ENCODE measurements at regions not wholly inside any gene's neighbourhood (a gene's known extent, or its start where the extent isn't known, plus 50 kb on each side); places are given as distances from the start of the nearest gene placed in this dataset.

DNA sequence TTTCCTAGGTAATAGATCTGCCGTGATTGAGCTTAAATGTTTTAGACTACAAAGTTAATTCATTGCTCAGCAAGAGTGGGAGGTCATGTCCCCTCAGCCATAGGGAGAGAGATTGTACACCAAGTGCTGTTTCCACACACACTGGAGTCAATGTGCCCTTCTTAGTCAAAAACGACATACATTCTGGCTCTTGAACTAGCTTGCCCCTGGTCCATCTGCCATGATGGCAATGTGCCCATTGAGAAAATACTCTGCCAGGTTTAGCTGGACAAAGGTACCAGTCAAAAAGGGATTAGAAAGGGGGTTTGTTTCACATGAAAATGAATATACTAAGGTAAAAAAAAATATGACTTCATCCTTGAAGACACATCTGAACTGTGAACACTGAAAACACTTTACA is 377.1 kb upstream of the ADGRL3 start:
- DNase-seq (ENCODE audit: extremely low spot score, unreplicated experiment) = no peak
- Mint-ChIP-seq H3K36me3 (ENCODE audit: unreplicated experiment) (no peaks in the 10 kb centered on the region), H3K4me1 (ENCODE audit: unreplicated experiment) (no peaks in the 10 kb centered on the region), H3K4me3 (ENCODE audit: unreplicated experiment) (no peak overlapping the region), H3K27me3 (ENCODE audit: unreplicated experiment) (no peaks in the 10 kb centered on the region), H3K27ac (ENCODE audit: unreplicated experiment) (no peak overlapping the region), H3K9me3 (ENCODE audit: unreplicated experiment) (peaks cover 7% of the 10 kb centered on the region)
- TF ChIP-seq, protein P1, sequence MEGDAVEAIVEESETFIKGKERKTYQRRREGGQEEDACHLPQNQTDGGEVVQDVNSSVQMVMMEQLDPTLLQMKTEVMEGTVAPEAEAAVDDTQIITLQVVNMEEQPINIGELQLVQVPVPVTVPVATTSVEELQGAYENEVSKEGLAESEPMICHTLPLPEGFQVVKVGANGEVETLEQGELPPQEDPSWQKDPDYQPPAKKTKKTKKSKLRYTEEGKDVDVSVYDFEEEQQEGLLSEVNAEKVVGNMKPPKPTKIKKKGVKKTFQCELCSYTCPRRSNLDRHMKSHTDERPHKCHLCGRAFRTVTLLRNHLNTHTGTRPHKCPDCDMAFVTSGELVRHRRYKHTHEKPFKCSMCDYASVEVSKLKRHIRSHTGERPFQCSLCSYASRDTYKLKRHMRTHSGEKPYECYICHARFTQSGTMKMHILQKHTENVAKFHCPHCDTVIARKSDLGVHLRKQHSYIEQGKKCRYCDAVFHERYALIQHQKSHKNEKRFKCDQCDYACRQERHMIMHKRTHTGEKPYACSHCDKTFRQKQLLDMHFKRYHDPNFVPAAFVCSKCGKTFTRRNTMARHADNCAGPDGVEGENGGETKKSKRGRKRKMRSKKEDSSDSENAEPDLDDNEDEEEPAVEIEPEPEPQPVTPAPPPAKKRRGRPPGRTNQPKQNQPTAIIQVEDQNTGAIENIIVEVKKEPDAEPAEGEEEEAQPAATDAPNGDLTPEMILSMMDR (IDR thresholded peaks at IDR 0.05) = no peak

DNA sequence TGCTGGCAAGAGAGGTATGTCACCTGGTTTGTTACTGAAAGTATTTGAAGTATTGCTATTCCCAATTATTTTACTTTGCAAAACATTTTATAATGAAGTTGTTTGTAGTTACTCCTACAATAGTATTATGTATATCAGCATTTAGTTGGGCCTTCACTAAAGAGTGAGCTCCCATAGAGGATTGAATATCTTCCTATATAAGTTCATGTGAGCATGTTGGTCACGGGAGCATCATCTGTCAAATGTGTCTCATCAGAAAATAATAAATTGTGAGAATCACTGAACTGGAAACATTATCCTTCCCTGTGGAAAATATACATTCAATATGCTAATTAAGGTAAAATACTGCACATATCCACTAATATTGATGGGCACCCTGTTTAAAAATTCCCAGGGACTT is 360.1 kb upstream of the ADGRL3 start:
- no peaks in the 10 kb centered on the region for H3K4me1 Mint-ChIP-seq (ENCODE audit: unreplicated experiment)
- no peak overlapping the region for H3K4me3 Mint-ChIP-seq (ENCODE audit: unreplicated experiment)
- DNase-seq (ENCODE audit: extremely low spot score, unreplicated experiment) = no peak
- TF ChIP-seq, protein P1 (IDR thresholded peaks at IDR 0.05) = no peak
- H3K27ac Mint-ChIP-seq (ENCODE audit: unreplicated experiment) = no peak overlapping the region
- H3K27me3 Mint-ChIP-seq (ENCODE audit: unreplicated experiment) = no peaks in the 10 kb centered on the region
- no peaks in the 10 kb centered on the region for H3K36me3 Mint-ChIP-seq (ENCODE audit: unreplicated experiment)
- peaks cover 5% of the 10 kb centered on the region for H3K9me3 Mint-ChIP-seq (ENCODE audit: unreplicated experiment)

DNA sequence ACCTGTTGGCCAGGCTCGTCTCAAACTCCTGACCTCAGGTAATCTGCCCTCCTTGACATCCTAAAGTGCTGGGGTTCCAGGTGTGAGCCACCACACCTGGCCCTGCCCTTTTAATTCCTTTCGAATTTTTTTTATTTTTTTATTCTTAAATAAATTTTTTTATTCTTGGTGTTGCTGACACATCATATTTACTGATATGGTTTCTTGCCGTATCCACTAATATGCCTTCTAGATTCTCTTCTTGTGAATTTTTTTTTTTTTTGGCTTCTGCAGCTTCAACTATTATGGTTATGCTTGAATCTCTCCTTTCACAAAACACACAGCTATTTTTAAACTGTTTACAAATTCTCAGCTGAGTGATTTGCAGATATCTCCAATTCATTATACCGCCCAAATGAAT is 353.4 kb upstream of the ADGRL3 start:
- Mint-ChIP-seq H3K4me1 (ENCODE audit: unreplicated experiment) (no peaks in the 10 kb centered on the region), H3K36me3 (ENCODE audit: unreplicated experiment) (no peaks in the 10 kb centered on the region), H3K27me3 (ENCODE audit: unreplicated experiment) (peaks cover 2% of the 10 kb centered on the region), H3K27ac (ENCODE audit: unreplicated experiment) (no peak overlapping the region), H3K4me3 (ENCODE audit: unreplicated experiment) (no peak overlapping the region), H3K9me3 (ENCODE audit: unreplicated experiment) (peaks cover 5% of the 10 kb centered on the region)
- DNase-seq (ENCODE audit: extremely low spot score, unreplicated experiment) = no peak
- TF ChIP-seq, protein P1 (IDR thresholded peaks at IDR 0.05) = no peak

DNA sequence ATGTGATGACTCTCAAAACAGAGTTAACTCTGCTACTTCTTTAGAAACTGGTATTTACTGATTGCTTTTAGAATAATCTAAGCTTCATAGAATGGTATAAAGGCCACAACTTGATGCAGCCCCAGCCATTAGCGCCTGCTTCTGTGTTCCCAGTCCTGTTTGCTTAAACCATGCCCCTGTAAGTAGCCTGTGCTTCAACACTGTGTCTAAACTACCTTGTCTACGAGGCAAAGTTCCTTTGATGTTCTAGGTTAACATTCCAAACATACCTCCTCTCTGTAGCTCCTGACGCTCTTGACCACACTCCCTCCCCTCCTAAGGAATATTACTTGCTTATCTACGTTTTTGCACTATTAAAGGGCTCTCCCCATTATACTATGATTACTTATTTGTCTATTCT is 352.5 kb upstream of the ADGRL3 start:
- DNase-seq (ENCODE audit: extremely low spot score, unreplicated experiment) = no peak
- Mint-ChIP-seq H3K4me3 (ENCODE audit: unreplicated experiment) (no peak overlapping the region), H3K27ac (ENCODE audit: unreplicated experiment) (no peak overlapping the region), H3K36me3 (ENCODE audit: unreplicated experiment) (no peaks in the 10 kb centered on the region), H3K4me1 (ENCODE audit: unreplicated experiment) (no peaks in the 10 kb centered on the region), H3K27me3 (ENCODE audit: unreplicated experiment) (peaks cover 2% of the 10 kb centered on the region), H3K9me3 (ENCODE audit: unreplicated experiment) (peaks cover 5% of the 10 kb centered on the region)
- TF ChIP-seq, protein P1 (IDR thresholded peaks at IDR 0.05) = no peak

DNA sequence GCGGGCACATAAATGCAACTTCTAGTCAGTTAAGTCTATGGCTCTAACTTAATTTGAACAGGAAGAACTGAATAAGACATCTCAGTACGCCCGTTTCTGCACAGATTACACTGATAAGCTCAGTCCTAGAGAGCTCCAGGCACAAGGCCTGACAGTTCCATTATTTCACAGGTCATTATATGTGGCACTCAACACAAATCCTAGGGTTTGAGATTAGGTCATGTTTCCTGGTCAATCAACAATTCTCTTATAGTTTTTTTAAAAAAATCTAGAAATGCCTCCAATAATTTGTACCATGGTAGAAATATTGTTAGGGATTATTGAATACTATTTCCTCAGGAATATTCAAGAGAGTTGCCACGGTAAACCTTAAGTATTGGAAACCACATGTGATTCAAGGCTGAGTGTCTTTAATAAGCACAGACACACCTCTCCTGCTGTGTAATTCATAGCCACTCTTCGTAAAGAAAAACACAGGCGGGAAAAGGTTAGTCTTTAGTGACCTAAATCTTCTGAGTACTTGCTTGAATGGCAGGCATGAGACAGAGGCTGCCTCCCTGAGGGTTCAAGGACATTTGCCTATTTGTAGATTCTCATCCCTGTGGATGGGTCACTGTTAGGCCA is 342.9 kb upstream of the ADGRL3 start:
- no peak overlapping the region for H3K27ac Mint-ChIP-seq (ENCODE audit: unreplicated experiment)
- DNase-seq (ENCODE audit: extremely low spot score, unreplicated experiment) = no peak
- H3K4me1 Mint-ChIP-seq (ENCODE audit: unreplicated experiment) = peaks cover 9% of the 10 kb centered on the region
- H3K27me3 Mint-ChIP-seq (ENCODE audit: unreplicated experiment) = no peaks in the 10 kb centered on the region
- H3K36me3 Mint-ChIP-seq (ENCODE audit: unreplicated experiment) = no peaks in the 10 kb centered on the region
- TF ChIP-seq, protein P1 (IDR thresholded peaks at IDR 0.05) = no peak
- H3K9me3 Mint-ChIP-seq (ENCODE audit: unreplicated experiment) = no peaks in the 10 kb centered on the region
- no peak overlapping the region for H3K4me3 Mint-ChIP-seq (ENCODE audit: unreplicated experiment)
